Ovary (tissue), 7 donors: ENCODE measurements at regions not wholly inside any gene's neighbourhood (a gene's known extent, or its start where the extent isn't known, plus 50 kb on each side); places are given as distances from the start of the nearest gene placed in this dataset.

Experiments used
- DNase-seq, 5 donors: peaks; one replicate each; pipeline ENCODE4 v3.0.0-alpha.2; 2019 to 2020
- H3K27ac ChIP-seq, 2 donors: fragments of 200-600 bp; one replicate each; pipeline versions ENCODE4 v1.5.1 to v1.8.0; 2019 to 2022
- H3K27me3 ChIP-seq: fragments of 200-600 bp; one replicate; pipeline ENCODE4 v1.8.0; 2022
- H3K36me3 ChIP-seq: fragments of 200-600 bp; sonication (generic); one replicate; pipeline ENCODE4 v1.5.1; 2019
- H3K4me1 ChIP-seq: one replicate; pipeline ENCODE4 v1.8.1; 2013; ENCODE audit warnings: mild to moderate bottlenecking, moderate library complexity; ENCODE audit not compliant: insufficient read depth
- H3K4me3 ChIP-seq: fragments of 200-600 bp; sonication (generic); one replicate; pipeline ENCODE4 v1.5.1; 2017
- H3K9me3 ChIP-seq, 2 donors: fragments of 200-600 bp in 1 of 2; sonication (generic) in 1 of 2; one replicate each; pipeline versions ENCODE4 v1.5.1 to v1.8.1; 2013 to 2019; ENCODE audit warnings: mild to moderate bottlenecking in 1 of 2, moderate library complexity in 1 of 2
- CTCF ChIP-seq, 3 donors: fragments of 450-650 bp in 2 of 3; fragments of 200-600 bp in 1 of 3; IDR thresholded peaks; one replicate each; pipeline versions ENCODE4 v1.5.1 to v1.8.0; 2016 to 2022; ENCODE audit warnings: antibody characterized with exemption in 3 of 3, mild to moderate bottlenecking in 1 of 3
- EP300 ChIP-seq: sonication (generic); formaldehyde crosslinking; IDR thresholded peaks from one replicate; pipeline ENCODE4 v1.6.1; 2017; ENCODE audit warnings: antibody characterized with exemption
- POLR2A ChIP-seq: fragments of 450-650 bp; IDR thresholded peaks from one replicate; pipeline ENCODE4 v1.6.1; 2017; ENCODE audit warnings: antibody characterized with exemption, mild to moderate bottlenecking, moderate library complexity
- WGBS, 3 donors: extraction: QIAGEN DNeasy Blood & Tissue Kit in 1 of 3; methylation state at CpG; one replicate each; pipeline versions ENCODE4 v1.1.5 to v1.1.7; 2013 to 2017; 5-methylcytosine and 5-hydroxymethylcytosine counted together
- intact Hi-C, 4 donors: fragments of 100-400 bp; cut with DNase I; formaldehyde crosslinking; loops; one replicate each; pipeline versions ENCODE4 v1.11.0 to v1.15.1; 2022 to 2023
- donor health status: DM: no; HTN: no; CAD: no; lungs with moderate emphysema.
- donor health status: DM: no; HTN: no; CAD: no.
- donor health status: Bipolar disorder and iron deficiency.
- donor health status: DM: no; HTN: no; CAD: no.
- donor health status: DM: yes; HTN: yes; CAD: no.

GRCh38 chr15:95327183-95327525, 1003.3 kb upstream of the NR2F2 start:
- no peak for DNase-seq
- H3K27ac ChIP-seq = peak overlapping the region; percentile 84 to 98
- no peaks in the 10 kb centered on the region for H3K9me3 ChIP-seq
- H3K36me3 ChIP-seq = no peaks in the 10 kb centered on the region
- TF ChIP-seq EP300 (no peak), POLR2A (no peak), CTCF (IDR thresholded peaks at IDR 0.05) (no peak)
- intact Hi-C loops = loop anchor here (5.0 to 10.0 kb wide), 8 partner anchors 40 to 1015 kb away; partner anchors contain the start of gene NR2F2 (in 2 of the 4)
- H3K27me3 ChIP-seq = no peaks in the 10 kb centered on the region
- H3K4me3 ChIP-seq = peak overlapping the region; percentile 56
- WGBS, 3 donors = 2 to 11% (median 4%) methylated on average over 10 of the region's 10 CpGs
- H3K4me1 ChIP-seq = peaks cover 4% of the 10 kb centered on the region

- Histone ChIP-seq H3K4me1 (peaks cover 2% of the 10 kb centered on the region), H3K9me3 (no peaks in the 10 kb centered on the region), H3K27ac (peak overlapping the region; percentile 84 to 98), H3K27me3 (no peaks in the 10 kb centered on the region), H3K36me3 (no peaks in the 10 kb centered on the region), H3K4me3 (peak overlapping the region; percentile 56)
- TF ChIP-seq CTCF (IDR thresholded peaks at IDR 0.05) (no peak), POLR2A (no peak), EP300 (no peak)
- DNase-seq = peak; percentile 57 to 66 (median 65)
- intact Hi-C loops = loop anchor here (5.0 to 10.0 kb wide), 8 partner anchors 40 to 1015 kb away; partner anchors contain the start of gene NR2F2 (in 2 of the 4)
- 3 to 20% (median 3%) methylated on average over 10 of the region's 10 CpGs for WGBS, 3 donors
Observed at GRCh38 chr15:95327661-95328060, 1002.8 kb upstream of the NR2F2 start.

GRCh38 chr15:95328559-95328958, 1001.9 kb upstream of the NR2F2 start:
- no peak for DNase-seq
- Histone ChIP-seq H3K9me3 (no peaks in the 10 kb centered on the region), H3K27ac (peak overlapping the region; percentile 84 to 98), H3K4me3 (peak overlapping the region; percentile 56), H3K36me3 (no peaks in the 10 kb centered on the region), H3K27me3 (no peaks in the 10 kb centered on the region), H3K4me1 (peaks cover under 1% of the 10 kb centered on the region)
- 11 to 26% (median 14%) methylated on average over 3 of the region's 3 CpGs for WGBS, 3 donors
- intact Hi-C loops = loop anchor here (5.0 to 10.0 kb wide), 8 partner anchors 41 to 1014 kb away; partner anchors contain the start of gene NR2F2 (in 2 of the 4)
- TF ChIP-seq CTCF (IDR thresholded peaks at IDR 0.05) (peak in 2 of 3 donors; percentile 20 to 25), EP300 (no peak), POLR2A (no peak)

- 3 to 20% (median 7%) methylated on average over 8 of the region's 8 CpGs for WGBS, 3 donors
- Histone ChIP-seq H3K36me3 (no peaks in the 10 kb centered on the region), H3K9me3 (no peaks in the 10 kb centered on the region), H3K27ac (peak overlapping the region; percentile 84 to 98), H3K4me1 (no peaks in the 10 kb centered on the region), H3K4me3 (peak overlapping the region; percentile 56), H3K27me3 (no peaks in the 10 kb centered on the region)
- intact Hi-C loops = loop anchor here (5.0 to 10.0 kb wide), 8 partner anchors 42 to 1013 kb away; partner anchors contain the start of gene NR2F2 (in 2 of the 4)
- peak; percentile 65 to 77 (median 71) for DNase-seq
- TF ChIP-seq POLR2A (peak; percentile 72), EP300 (no peak)
Observed at GRCh38 chr15:95329362-95329761, 1001.1 kb upstream of the NR2F2 start.

GRCh38 chr15:95341686-95342085, 988.8 kb upstream of the NR2F2 start:
- no peaks in the 10 kb centered on the region for H3K36me3 ChIP-seq
- 94 to 95% (median 95%) methylated on average over 6 of the region's 6 CpGs for WGBS, 3 donors
- H3K27me3 ChIP-seq = no peaks in the 10 kb centered on the region
- peaks cover 2% of the 10 kb centered on the region for H3K4me1 ChIP-seq
- no peaks in the 10 kb centered on the region for H3K9me3 ChIP-seq
- TF ChIP-seq CTCF (IDR thresholded peaks at IDR 0.05) (no peak), EP300 (no peak), POLR2A (no peak)
- intact Hi-C loops = no loop called here
- no peak for DNase-seq
- no peak overlapping the region for H3K27ac ChIP-seq
- H3K4me3 ChIP-seq = no peak overlapping the region
